HG03103 (cell line): ENCODE measurements at regions not wholly inside any gene's neighbourhood (a gene's known extent, or its start where the extent isn't known, plus 50 kb on each side); places are given as distances from the start of the nearest gene placed in this dataset.
A peak's percentile ranks its signal among the peaks of the same experiment; 100 is the strongest.

ENCODE experiments used
- ATAC-seq: cut with Tn5 transposase; IDR thresholded peaks from one replicate; pipeline ENCODE4 v1.9.1; 2021; ENCODE audit warnings: low read depth; ENCODE audit not compliant: unreplicated experiment

DNA sequence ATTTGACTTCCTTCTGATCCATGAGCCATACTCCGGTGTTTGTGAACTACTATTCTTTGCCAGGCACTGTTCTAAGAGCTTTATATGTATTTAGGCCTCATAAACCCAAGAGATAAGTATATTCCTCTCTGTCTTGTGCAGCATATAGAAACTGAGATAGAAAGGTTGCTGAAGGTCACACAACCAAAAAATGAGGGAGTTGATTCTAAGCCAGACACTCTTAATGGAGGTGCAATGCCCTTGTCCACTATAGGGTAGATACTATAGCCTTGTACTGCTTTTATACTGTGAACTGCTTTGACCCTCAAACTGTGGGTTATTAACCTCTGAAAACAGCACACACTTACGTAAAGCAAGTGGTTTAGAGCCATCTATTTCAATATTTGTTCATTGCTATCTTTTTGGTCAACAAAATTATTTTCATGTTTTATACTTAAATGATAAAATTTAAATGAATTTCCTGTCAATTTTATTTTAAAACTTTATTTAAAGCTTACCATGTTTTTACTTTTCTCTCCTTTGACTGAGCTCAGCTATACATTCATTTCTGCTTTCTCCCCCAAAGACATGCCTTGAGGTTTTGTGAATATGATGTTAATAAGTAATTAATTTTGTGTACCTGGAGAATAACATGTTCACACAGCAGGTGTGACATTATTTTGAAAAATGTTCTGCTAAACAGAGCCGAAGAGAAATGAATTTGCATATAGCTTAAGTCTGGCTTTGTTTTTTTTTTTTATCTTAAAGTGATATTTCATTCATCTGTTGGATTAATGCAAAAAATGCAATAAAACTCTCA is 687.3 kb downstream of the DNAJB9 start:
- no peak for ATAC-seq

DNA sequence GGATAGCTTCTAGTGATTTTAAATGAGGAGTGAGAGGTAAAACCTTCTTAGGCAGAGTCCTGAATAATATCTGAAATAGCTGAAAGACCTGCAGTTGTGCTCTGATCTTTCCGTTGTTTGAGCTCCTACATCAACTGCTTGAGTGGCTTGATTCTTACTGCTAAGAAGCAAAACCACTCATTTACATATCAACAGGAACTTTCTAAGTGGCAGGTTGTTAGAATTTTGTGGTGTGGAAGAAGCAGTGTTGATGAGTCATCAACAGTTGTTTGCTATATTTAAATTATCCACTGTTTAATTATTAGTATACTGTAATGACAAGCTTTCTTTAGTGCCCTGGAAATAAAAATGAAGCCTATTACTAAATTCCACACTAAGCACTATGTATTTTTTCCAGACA is 689.5 kb downstream of the DNAJB9 start:
- ATAC-seq = peak; percentile 67

DNA sequence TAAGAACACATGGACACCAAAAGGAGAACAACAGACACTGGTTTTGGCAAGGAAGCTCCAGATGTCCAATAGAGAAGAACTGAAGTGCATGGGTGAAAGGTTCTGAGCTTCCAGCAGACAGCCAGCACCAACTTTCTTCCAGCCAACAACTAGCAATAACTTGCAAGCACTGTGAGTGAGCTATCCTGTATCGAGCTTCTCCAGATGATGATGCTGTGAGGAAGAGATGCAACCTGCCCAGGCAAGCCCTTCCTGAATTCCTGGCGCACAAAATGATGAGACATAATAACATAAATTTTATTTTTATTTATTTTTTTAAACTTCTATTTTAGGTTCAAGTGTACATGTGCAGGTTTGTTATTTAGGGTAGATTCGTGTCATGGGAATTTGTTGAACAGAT is 692.1 kb downstream of the DNAJB9 start:
- ATAC-seq = no peak

DNA sequence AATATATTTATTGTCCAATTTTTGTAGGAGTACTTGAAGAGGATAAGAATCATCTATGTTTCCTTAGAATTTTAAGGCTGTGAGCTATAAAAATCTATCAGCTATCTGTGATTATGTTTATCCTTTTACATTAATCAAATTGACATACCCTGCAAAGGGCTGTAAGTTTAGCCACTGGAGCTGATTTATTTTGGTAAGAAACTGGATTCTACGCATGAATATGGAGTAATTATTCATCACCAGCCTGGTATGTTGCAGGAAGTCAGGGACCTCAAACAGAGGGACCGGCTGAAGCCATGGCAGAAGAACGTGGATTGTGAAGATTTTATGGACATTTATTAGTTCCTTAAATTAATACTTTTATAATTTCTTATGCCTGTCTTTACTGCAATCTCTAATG is 696.9 kb downstream of the DNAJB9 start:
- ATAC-seq = no peak

DNA sequence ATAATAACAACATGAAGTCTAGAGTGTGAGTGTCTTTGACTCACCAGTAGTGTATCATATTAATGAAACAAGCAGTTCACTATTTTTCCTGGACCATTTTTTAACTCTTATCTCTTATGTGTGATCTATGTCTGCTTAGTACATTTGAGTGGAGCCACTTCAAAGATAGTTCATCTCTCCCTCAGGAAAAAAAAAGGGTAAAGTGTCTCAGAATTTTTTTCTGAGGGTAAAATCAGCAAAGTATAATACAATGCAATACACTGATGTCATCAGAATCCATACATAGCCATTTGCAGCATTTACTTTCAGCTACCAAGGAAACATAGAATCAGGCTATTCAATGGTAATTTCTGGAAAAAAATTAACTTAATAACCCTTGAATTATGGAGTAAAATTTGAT is 706.7 kb downstream of the DNAJB9 start:
- no peak for ATAC-seq

GRCh38 chr7:109282726-109283125 is 713.1 kb downstream of the DNAJB9 start:
- no peak for ATAC-seq

DNA sequence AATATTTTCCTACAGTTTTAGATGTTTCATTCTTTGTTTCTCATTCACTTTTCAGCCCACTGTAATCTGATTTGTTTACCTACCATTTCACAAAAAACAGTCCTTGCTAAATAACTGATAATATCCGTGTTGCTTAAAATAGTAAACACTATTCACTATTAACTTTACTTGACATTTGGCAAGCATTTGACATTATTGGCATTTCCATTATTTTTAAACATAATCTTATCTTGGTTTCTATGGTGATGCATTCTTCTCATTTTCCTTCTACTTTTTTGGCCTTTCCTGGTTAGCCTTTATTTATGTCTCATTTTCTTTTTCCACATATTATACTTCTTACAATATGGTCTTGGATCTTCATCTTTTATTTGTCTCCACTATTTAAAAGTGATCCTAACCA is 715.3 kb downstream of the DNAJB9 start:
- ATAC-seq = no peak

GRCh38 chr7:109295158-109295557 is 725.5 kb downstream of the DNAJB9 start:
- no peak for ATAC-seq

DNA sequence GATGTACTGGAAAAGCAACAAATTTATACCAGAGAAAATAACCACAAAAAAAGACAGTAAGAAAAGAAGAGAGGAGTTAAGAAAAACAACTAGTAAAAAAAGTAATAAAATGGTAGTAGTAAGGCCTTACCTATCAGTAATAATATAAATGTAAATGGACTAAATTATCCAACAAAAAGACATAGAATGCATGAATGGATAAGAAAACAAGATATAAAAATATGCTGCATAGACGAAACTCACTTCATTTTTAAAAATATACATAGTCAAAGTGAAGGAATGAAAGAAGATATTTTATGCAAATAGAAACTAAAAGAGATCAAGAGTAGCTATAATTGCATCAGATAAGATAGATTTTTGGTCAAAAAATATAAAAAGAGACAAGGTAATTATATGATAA is 739.1 kb downstream of the DNAJB9 start:
- ATAC-seq = no peak

- ATAC-seq = no peak
Observed at GRCh38 chr7:109309790-109310189, 740.1 kb downstream of the DNAJB9 start.

DNA sequence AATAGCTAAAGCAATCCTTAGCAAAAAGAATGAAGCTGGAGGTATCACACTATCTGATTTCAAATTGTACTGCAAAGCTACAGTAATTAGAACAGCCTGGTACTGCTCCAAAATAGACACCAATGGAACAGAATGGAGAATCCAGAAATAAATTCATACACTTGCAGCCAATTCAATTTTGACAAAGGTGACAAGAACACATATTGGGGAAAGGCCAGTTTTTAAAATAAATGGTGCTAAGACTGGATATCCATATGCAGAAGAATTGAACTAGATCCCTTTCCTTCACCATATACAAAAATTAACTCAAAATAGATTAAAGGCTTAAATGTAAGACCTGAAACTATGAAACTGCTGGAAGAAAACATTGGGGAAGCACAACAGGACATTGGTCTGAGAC is 748.5 kb downstream of the DNAJB9 start:
- no peak for ATAC-seq

DNA sequence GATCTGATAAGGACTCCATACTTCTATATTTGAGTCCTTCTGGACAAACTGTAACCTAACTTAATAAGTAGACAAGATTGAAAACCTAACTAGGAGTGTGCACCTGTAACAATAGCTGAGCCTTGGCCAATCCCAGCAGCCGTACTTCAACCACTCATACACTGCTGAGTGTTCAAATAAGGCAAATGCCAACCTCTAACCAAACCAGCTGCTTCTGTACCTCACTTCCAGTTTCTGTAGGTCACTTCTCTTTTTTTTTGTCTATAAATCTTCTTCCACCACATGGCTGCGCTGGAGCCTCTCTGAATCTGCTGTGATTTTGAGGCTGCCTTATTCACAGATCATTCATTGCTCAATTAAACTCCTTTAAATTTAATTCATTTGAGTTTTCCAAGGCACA is 753.2 kb downstream of the DNAJB9 start:
- ATAC-seq = peak; percentile 71

GRCh38 chr7:109331423-109331822 is 761.7 kb downstream of the DNAJB9 start:
- ATAC-seq = no peak

DNA sequence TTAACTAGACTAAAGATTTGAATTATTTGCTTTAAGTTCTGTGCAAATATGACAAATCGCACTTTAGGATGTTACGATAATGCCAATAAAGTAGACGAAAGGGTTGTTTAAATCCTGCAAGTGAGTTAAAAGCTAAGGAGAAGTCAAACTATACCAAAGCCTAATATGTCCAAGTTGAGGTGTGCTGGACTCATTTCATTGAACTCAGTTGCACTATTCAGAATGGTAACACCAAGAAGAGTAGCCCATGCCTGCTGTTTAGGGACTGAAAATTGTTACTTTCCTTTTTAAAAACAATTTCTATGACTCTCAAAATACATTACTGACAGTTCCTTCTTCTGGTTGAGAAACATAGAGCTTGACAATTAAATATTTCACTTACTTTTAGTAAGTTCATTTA is 766.3 kb downstream of the DNAJB9 start:
- ATAC-seq = no peak

- ATAC-seq = no peak
Observed at GRCh38 chr7:109336531-109336930, 766.9 kb downstream of the DNAJB9 start.

DNA sequence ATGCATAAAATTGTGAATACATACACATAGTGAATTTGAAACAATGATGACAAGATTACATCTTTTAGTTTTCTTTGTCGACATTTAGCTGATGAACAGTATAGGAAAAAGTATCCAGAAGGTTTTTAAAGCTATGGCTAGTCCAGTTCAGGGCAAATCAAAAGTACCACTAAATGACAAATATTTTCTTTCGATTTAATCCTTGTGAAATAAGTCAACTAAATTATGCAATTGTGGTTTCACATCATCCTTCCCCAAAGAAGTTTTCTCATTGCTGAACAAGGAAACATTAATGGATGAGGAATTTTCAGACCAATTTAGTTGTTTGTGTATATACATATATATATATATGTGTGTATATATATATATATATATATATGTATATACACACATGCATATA is 774.0 kb downstream of the DNAJB9 start:
- no peak for ATAC-seq

- ATAC-seq = no peak
Observed at GRCh38 chr7:109351493-109351892, 781.8 kb downstream of the DNAJB9 start.

GRCh38 chr7:109354000-109354399 is 784.3 kb downstream of the DNAJB9 start:
- ATAC-seq = no peak

- ATAC-seq = no peak
Observed at GRCh38 chr7:109354552-109354951, 784.9 kb downstream of the DNAJB9 start.

DNA sequence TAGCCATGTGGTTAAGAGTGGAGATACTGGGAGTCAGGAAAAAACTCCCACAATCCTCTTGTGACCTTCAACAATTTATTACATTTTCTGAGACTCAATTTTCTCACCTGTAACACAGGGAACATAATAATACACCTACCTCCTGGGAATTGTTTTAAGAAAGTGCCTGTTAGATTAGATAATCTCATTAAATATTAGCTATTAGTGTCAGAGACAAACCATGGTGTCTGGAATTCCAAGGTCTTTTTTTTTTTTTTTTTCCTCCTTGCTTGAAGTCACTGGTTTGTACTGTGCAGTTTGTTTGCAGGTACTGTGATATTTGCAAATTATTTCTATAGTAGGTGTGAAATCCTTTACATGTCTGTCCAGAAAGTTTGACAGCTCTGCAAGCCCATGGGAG is 806.1 kb downstream of the DNAJB9 start:
- ATAC-seq = no peak

DNA sequence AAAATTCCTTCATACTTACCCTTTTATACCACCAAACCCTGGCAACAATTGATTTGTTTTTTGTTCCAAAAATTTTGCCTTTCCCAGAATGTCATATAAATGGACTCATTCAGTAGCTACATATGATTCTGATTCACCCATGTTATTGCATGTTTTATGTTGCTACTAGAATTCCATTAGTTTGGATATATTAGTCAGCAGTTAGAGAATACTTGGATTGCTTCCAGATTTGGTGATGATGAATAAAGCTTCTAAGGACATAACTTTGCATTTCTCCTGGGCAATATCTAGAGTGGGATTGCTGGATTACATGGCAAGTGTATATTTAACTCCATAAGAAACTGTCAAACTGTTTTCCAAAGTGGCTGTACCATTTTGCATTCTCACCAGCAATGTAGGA is 806.9 kb downstream of the DNAJB9 start:
- ATAC-seq = no peak

GRCh38 chr7:109377076-109377884 is 807.6 kb downstream of the DNAJB9 start:
- no peak for ATAC-seq
